ENCODE measurements at regions not wholly inside any gene's neighbourhood (a gene's known extent, or its start where the extent isn't known, plus 50 kb on each side); places are given as distances from the start of the nearest gene placed in this dataset.

DNA sequence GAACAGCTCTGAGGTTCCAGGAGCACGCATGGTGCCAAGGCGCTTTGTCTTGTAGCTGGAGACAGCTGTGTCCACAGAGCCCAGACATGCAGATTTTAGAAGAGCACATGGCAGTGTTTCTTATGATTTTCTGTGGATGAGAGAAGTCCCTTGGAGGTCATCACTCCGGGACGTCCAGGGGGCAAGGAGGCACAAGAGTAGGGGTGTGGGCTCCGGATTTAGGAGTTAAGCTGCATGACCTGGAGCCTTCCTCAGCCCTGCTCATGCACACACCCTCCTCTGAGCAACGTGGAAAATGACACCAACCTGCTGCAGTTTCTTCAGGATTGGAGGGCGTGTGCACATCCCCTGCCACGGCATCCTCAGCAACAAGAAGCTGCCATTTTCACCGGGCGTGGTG, 1286.7 kb downstream of the TBC1D22A start:
- no peak for DNase-seq (ENCODE audit: low read depth)

DNA sequence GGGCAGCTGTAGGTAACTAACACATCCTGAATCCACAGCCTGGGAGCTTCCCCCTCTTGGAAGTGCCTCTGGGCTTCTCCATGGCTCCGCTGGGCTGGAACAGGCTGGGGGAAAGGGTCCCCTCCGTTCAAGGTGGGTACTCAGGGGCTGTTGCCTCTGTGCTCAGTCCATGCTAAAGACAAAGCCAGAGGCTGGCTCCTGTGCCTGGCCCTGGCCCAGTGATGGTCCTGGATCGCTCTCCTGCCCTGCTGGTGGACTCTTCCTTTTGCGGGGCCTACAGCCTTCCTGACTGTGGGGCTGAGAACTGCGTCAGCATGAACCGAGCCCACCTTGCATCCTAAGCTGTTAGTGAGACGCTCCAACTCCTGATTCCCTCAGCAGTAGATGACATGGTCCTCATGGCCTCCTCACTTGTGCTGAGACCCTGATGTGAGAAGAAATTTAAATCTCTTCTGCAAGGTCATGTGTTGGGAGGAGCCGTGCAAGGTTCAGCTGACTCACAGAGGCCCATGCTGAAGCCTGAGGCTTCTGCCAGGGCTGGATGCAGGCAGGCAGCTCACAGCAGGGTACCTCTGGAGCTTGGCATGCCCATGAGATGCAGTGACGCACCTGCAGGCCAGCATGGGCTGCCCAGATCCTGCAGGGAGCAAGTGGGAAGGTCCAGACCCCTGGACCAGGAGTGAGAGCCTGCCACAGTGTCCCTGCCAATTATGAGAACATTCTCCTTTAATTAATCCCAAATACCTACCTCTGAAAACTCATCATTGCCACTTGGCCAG, 1285.5 kb downstream of the TBC1D22A start:
- DNase-seq (ENCODE audit: low read depth), result no peak

DNA sequence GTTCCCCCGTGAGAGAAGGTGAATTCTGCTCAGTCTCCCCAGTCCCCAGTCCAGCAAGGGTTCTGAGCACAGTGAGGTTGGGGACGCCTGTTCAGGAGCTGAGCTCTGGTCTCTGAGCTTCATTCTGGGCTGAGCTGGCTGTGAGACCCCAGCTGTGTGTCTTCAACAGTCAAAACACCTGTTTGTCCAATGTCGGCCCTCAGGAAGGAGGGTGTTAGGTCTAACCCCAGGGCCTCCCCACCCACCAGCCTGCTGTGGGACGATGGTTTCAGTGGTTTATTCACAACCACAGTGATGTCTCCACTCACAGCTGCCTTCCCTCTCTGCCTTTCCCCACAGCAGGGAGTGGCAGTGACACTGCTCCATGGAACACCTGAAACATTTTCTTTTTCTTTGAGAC, 1282.9 kb downstream of the TBC1D22A start:
- DNase-seq (ENCODE audit: low read depth), result no peak

GRCh38 chr22:48044487-48045060, 1282.1 kb downstream of the TBC1D22A start:
- no peak for DNase-seq (ENCODE audit: low read depth)

GRCh38 chr22:48043581-48043980, 1281.1 kb downstream of the TBC1D22A start:
- no peak for DNase-seq (ENCODE audit: low read depth)

DNA sequence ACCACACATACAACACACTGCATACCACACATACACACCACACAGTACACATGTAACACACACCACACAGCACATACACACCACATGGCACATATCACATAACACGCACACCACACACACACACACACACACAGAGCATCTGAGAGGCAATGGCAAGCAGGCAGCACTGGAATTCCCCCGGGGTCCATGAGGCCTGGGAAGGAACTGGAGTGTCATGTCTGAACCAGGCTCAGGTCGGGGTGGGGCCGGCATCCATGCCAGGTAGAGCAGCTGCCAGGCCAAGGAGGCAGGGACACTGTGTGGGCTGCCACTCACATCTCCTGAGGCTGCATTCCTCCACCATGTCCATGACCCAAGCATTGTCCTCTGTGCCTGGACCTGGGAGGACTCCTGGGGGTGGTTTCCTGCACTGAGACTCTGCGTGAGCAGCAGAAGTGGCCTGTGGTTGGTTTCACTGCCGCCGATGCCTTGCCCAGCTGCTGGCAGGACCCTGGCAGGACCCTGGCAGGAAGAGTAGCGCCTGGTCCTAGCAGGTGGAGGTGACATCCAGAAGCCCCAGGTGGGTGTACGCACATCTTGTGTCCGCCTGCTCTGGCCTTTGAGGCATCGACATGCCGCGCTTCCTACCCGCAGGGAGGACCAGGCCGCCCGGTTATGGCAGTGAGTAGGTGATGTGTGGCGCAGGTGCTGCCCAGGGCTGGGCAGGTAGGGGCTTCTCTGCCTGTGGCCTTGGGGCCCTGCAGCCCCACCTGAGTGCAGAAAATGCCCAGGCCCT, 1280.4 kb downstream of the TBC1D22A start:
- DNase-seq (ENCODE audit: low read depth), result no peak

- no peak for DNase-seq (ENCODE audit: low read depth)
Measured at GRCh38 chr22:48039326-48039725, 1276.9 kb downstream of the TBC1D22A start.

DNA sequence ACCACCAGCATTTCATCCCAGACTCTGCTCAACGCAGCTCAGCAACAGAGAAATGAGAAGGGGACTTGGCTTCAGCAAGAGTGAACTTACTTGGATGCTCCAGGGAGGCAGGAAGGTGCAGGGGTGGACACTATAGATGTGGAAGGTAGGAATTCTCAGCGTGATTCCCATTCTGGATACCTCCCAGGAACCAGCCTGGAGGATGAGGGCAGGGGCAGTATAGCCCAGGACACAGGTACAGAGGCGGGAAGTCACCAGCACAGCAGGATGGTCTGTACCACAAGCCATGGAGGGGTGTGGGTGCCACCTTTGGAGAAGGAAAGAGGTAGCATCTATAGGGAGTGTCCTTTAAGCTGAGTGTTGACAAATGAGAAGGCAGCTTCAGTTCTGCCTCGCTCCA, 1275.2 kb downstream of the TBC1D22A start:
- DNase-seq (ENCODE audit: low read depth), result no peak

- no peak for DNase-seq (ENCODE audit: low read depth)
Measured at GRCh38 chr22:48035897-48036296, 1273.4 kb downstream of the TBC1D22A start.

GRCh38 chr22:48031589-48031988, 1269.1 kb downstream of the TBC1D22A start:
- no peak for DNase-seq (ENCODE audit: low read depth)

GRCh38 chr22:48025096-48025495, 1262.6 kb downstream of the TBC1D22A start:
- DNase-seq (ENCODE audit: low read depth), result no peak

DNA sequence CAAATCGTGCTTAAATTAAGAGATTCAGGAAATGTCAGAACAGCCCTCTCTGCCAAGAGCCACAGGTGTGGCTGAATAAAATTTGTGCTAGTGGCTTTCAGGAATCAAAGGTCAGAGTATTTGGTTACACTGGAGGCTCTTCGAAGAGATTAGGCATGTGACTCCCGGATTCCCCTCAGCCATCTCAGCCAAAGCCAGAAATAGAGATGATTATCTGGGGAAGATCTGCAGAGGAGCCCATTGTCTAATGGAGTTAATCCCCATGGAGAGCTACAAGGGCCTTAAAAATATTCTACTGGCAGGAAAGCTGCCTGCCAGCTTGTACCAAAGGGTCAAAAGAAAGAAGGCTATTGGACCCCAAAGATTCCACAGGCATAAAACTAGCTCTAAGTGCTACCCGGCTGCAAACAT, 1259.5 kb downstream of the TBC1D22A start:
- no peak for DNase-seq (ENCODE audit: low read depth)

- no peak for DNase-seq (ENCODE audit: low read depth)
Measured at GRCh38 chr22:48018346-48018745, 1255.9 kb downstream of the TBC1D22A start.

DNA sequence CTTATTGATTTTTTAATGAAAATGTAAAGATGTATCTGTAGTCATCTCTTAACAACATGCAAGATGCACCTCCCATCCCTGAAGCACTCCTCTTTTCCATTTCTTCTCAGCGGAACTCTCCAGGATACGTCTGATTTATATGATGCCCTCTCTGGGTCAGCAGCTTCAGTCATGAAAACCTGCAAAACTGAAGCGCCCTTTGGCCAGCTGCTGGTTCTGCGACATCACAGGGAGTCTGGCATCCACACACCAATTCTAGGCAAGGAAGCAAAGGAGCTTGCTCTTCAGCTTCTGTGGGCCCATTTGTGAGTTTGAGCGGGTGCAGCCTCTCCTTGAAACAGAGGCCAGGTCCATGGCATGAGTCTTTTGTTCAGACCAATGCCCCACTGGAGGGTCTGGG, 1253.3 kb downstream of the TBC1D22A start:
- no peak for DNase-seq (ENCODE audit: low read depth)

DNA sequence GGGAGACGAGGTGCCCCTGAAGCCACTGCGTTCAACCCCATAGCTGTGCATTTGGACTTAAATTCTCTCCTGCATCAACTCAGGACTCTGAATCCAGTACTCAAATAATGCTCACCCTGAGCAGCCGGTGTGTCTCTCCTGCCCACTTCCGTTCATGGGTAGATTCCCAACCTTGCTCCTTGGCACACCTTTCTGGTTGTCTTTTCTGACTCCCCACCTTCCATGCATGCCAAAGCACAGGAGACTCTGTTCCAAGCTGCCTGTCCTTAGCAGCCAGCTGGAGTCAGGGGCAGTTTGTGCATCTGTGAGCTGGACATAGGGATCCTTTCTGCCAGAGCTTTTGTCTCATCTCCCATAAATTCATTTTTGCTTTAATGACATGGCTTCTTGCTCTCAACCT, 1242.5 kb downstream of the TBC1D22A start:
- no peak for DNase-seq (ENCODE audit: low read depth)

- no peak for DNase-seq (ENCODE audit: low read depth)
Measured at GRCh38 chr22:48004038-48004437, 1241.6 kb downstream of the TBC1D22A start.

DNA sequence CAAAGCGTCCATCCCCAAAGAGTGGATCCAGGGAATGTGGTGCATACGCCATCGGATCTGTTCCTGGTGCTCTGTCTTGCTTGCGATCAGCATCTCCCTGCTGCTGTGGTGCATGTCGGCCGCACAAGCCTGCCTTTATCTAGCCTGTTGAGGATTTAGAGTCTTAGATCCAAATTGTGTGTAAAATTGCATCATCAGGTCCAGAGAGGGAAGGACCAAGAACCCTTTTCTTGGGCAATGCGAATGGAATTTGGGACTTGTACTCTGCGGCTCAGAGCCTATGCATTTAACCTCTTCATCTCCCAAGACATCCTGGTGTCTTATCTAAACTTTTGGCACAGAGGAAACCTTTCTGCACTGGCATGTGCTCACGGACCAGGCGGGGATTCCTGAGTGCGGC, 1238.7 kb downstream of the TBC1D22A start:
- no peak for DNase-seq (ENCODE audit: low read depth)

DNA sequence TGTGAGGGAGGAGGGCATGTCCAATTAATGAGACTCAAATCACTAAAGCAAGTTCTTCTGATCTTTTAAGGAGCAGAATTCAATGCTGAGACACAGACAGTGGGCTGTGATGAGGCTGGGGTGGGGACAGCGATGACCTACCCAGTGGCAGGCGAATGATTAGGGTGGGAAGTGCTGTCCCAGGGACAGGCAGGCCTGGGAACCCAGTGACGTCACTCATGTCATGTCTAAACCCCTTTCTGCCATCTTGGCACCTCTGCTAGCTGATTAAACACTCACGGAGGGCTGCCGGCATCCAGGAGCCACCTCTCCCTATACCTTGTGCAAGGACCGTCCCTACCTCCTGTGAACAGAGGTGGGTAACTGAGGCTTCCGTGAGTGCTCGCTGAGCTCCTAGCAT, 1235.2 kb downstream of the TBC1D22A start:
- no peak for DNase-seq (ENCODE audit: low read depth)

- no peak for DNase-seq (ENCODE audit: low read depth)
Measured at GRCh38 chr22:47997052-47997590, 1234.7 kb downstream of the TBC1D22A start.

DNA sequence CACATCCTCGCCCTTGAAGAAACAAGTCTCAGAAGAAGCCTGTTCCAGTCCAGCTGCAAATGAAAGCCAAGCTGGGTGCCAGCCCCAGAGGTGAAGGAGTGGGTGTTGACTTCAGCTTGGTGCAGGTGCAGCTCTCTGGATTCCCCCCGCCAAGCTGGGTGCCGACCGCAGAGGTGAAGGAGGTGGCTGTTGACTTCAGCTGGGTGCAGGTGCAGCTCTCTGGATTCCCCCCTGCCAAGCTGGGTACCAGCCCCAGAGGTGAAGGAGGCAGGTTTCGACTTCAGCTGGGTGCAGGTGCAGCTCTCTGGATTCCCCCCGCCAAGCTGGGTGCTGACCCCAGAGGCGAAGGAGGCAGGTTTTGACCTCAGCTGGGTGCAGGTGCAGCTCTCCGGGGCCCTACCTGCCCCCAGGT, 1234.0 kb downstream of the TBC1D22A start:
- no peak for DNase-seq (ENCODE audit: low read depth)

DNA sequence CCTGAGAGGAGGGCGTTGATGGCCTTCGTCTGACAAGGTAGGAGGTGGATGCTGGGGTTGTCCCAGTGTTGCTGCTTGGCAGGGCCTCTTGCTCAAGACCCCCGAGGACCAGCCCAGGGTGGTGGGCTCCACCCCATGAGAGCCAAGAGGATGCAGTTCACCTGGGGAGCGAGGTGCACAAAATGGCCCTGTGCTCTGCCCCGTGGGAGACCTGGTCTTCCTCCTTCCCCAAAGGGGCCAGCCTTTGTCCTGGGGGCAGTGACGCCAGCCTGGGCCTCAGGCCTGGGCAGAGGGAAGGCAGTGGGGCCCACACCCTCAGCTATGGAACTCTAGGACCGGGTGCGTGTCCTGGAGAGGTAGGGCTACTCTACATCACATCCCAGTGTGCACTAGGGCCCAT, 1233.3 kb downstream of the TBC1D22A start:
- no peak for DNase-seq (ENCODE audit: low read depth)

- DNase-seq (ENCODE audit: low read depth), result no peak
Measured at GRCh38 chr22:47995264-47995627, 1232.8 kb downstream of the TBC1D22A start.

Measured in HS-5 (cell line).